ENCODE measurements at regions not wholly inside any gene's neighbourhood (a gene's known extent, or its start where the extent isn't known, plus 50 kb on each side); places are given as distances from the start of the nearest gene placed in this dataset.

- Histone ChIP-seq H4K20me1 (replicated peaks; ENCODE audit: control insufficient read depth, extremely low read depth, insufficient read depth, low read length) (no peaks in the 10 kb centered on the region), H3K27me3 (ENCODE audit: control insufficient read depth in 2 of 2, insufficient read depth in 2 of 2, low read length in 2 of 2) (no peaks in the 10 kb centered on the region), H3K4me1 (ENCODE audit: control insufficient read depth, extremely low read depth, insufficient read depth, low read length) (no peaks in the 10 kb centered on the region), H3K9me3 (replicated peaks; ENCODE audit: control insufficient read depth, insufficient read depth, low read length) (no peaks in the 10 kb centered on the region), H3K9me1 (replicated peaks; ENCODE audit: control insufficient read depth, extremely low read depth, insufficient read depth, low read length) (no peaks in the 10 kb centered on the region), H3K79me2 (ENCODE audit: control insufficient read depth, insufficient read depth, low read length) (no peaks in the 10 kb centered on the region), H3K27ac (ENCODE audit: insufficient read depth, low read depth, low read length) (no peak overlapping the region), H3K4me2 (ENCODE audit: insufficient read depth, low read length) (no peak overlapping the region), H2AFZ (ENCODE audit: low read depth, low read length) (no peak overlapping the region), H3K9ac (replicated peaks; ENCODE audit: extremely low read depth, insufficient read depth, low read length) (no peak overlapping the region), H3K36me3 (ENCODE audit: control insufficient read depth in 2 of 2, extremely low read depth in 1 of 2, insufficient read depth in 2 of 2, low read length in 2 of 2) (no peaks in the 10 kb centered on the region), H3K4me3 (replicated peaks in 1 of 3; ENCODE audit: insufficient read depth in 1 of 3, low read depth in 1 of 3, low read length in 3 of 3) (no peak overlapping the region)
- intact Hi-C loops (cut with micrococcal nuclease) = no loop called here
- no TSS peak for BruUV-seq (replicated peaks)
- TF ChIP-seq POLR2A (IDR thresholded peaks at IDR 0.05; ENCODE audit: low read depth, low read length) (no peak), JUN (IDR thresholded peaks at IDR 0.05; ENCODE audit: borderline replicate concordance, insufficient read depth, insufficient read length, low read depth) (no peak), EZH2 (IDR thresholded peaks at IDR 0.05; ENCODE audit: borderline replicate concordance, low read depth, low read length, severe bottlenecking) (no peak), MYC (IDR thresholded peaks at IDR 0.05; ENCODE audit: low read depth, low read length) (no peak), FOS (IDR thresholded peaks at IDR 0.05; ENCODE audit: borderline replicate concordance, insufficient read depth, low read length) (no peak), POLR2AphosphoS5 (IDR thresholded peaks at IDR 0.05; ENCODE audit: insufficient read depth, low read depth, low read length) (no peak), MAX (IDR thresholded peaks at IDR 0.05; ENCODE audit: insufficient read depth, insufficient read length) (no peak)
- TF ChIP-seq, protein P1, sequence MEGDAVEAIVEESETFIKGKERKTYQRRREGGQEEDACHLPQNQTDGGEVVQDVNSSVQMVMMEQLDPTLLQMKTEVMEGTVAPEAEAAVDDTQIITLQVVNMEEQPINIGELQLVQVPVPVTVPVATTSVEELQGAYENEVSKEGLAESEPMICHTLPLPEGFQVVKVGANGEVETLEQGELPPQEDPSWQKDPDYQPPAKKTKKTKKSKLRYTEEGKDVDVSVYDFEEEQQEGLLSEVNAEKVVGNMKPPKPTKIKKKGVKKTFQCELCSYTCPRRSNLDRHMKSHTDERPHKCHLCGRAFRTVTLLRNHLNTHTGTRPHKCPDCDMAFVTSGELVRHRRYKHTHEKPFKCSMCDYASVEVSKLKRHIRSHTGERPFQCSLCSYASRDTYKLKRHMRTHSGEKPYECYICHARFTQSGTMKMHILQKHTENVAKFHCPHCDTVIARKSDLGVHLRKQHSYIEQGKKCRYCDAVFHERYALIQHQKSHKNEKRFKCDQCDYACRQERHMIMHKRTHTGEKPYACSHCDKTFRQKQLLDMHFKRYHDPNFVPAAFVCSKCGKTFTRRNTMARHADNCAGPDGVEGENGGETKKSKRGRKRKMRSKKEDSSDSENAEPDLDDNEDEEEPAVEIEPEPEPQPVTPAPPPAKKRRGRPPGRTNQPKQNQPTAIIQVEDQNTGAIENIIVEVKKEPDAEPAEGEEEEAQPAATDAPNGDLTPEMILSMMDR (IDR thresholded peaks at IDR 0.05; ENCODE audit: extremely low read depth in 1 of 2, insufficient read depth in 1 of 2, low read depth in 1 of 2, low read length in 2 of 2) = no peak
- DNase-seq (ENCODE audit: low read depth, low spot score) (no peak), FAIRE-seq (no peak)
- POLR2A ChIA-PET = no interaction called here
- CTCF ChIA-PET = no interaction called here
- dilution Hi-C loops (cut with MboI; ENCODE audit: extremely low pct_ligation_motif_present, low sequenced_read_pairs) = no loop called here
Observed at GRCh38 chr6:114649298-114649697, 306.5 kb upstream of the HS3ST5 start.
